OCI-LY3 (cell line): ENCODE measurements at regions not wholly inside any gene's neighbourhood (a gene's known extent, or its start where the extent isn't known, plus 50 kb on each side); places are given as distances from the start of the nearest gene placed in this dataset.

ENCODE experiments used
- CTCF ChIP-seq: fragments of 200-600, 300-600 bp; sonication (generic); IDR thresholded peaks from 2 replicates; pipeline ENCODE4 v1.5.1; 2014; ENCODE audit warnings: antibody characterized with exemption, low read length, low read depth
- EZH2phosphoT487 ChIP-seq: fragments of 200-600 bp; shearing (Covaris generic); IDR thresholded peaks from 2 replicates; pipeline ENCODE4 v1.6.1; 2018; ENCODE audit warnings: antibody characterized with exemption, mixed run types, low read depth

- TF ChIP-seq CTCF (no peak), EZH2phosphoT487 (no peak)
Measured at GRCh38 chr14:79967001-79967400, 244.3 kb downstream of the DIO2 start.
